ENCODE measurements at regions not wholly inside any gene's neighbourhood (a gene's known extent, or its start where the extent isn't known, plus 50 kb on each side); places are given as distances from the start of the nearest gene placed in this dataset.

GRCh38 chrX:69297506-69297905 is 132.3 kb upstream of the PJA1 start:
- no peak for DNase-seq
- H3K27me3 ChIP-seq, result no peaks in the 10 kb centered on the region
- H3K9ac ChIP-seq (ENCODE audit: low read depth in 2 of 2, low read length in 2 of 2), result no peak overlapping the region
- intact Hi-C loops (cut with DNase I), result no loop called here
- no peak overlapping the region for H3K4me3 ChIP-seq
- H3K9me3 ChIP-seq, result no peaks in the 10 kb centered on the region
- no peaks in the 10 kb centered on the region for H3K36me3 ChIP-seq
- H3K4me1 ChIP-seq, result no peaks in the 10 kb centered on the region
- no peak overlapping the region for H3K27ac ChIP-seq
- TF ChIP-seq CTCF (IDR thresholded peaks at IDR 0.05), result no peak

GRCh38 chrX:69293776-69294601 is 128.7 kb upstream of the PJA1 start:
- intact Hi-C loops (cut with DNase I), result no loop called here
- DNase-seq, result no peak
- H3K9me3 ChIP-seq, result no peaks in the 10 kb centered on the region
- H3K4me1 ChIP-seq, result no peaks in the 10 kb centered on the region
- H3K27me3 ChIP-seq, result no peaks in the 10 kb centered on the region
- H3K27ac ChIP-seq, result no peak overlapping the region
- H3K9ac ChIP-seq (ENCODE audit: low read depth in 2 of 2, low read length in 2 of 2), result no peak overlapping the region
- no peak overlapping the region for H3K4me3 ChIP-seq
- no peaks in the 10 kb centered on the region for H3K36me3 ChIP-seq
- no peak for TF ChIP-seq CTCF (IDR thresholded peaks at IDR 0.05)

GRCh38 chrX:69291116-69291515 is 125.9 kb upstream of the PJA1 start:
- intact Hi-C loops (cut with DNase I), result no loop called here
- Histone ChIP-seq H3K36me3 (no peaks in the 10 kb centered on the region), H3K27ac (no peak overlapping the region), H3K4me1 (no peaks in the 10 kb centered on the region), H3K9me3 (no peaks in the 10 kb centered on the region), H3K27me3 (no peaks in the 10 kb centered on the region), H3K4me3 (no peak overlapping the region), H3K9ac (ENCODE audit: low read depth in 2 of 2, low read length in 2 of 2) (no peak overlapping the region)
- no peak for DNase-seq
- TF ChIP-seq CTCF (IDR thresholded peaks at IDR 0.05), result no peak

- Histone ChIP-seq H3K27me3 (no peaks in the 10 kb centered on the region), H3K4me3 (no peak overlapping the region), H3K36me3 (no peaks in the 10 kb centered on the region)
These were observed 125.0 kb upstream of the PJA1 start for GRCh38 chrX:69290292-69290691.

GRCh38 chrX:69289793-69290123 is 124.5 kb upstream of the PJA1 start:
- intact Hi-C loops (cut with DNase I), result loop anchor here (10.0 kb wide), 2 partner anchors 155 to 555 kb away; no protein-coding TSS in a partner anchor
- no peak overlapping the region for H3K27ac ChIP-seq
- no peak overlapping the region for H3K9ac ChIP-seq (ENCODE audit: low read depth in 2 of 2, low read length in 2 of 2)
- no peak for TF ChIP-seq CTCF (IDR thresholded peaks at IDR 0.05)
- H3K9me3 ChIP-seq, result no peaks in the 10 kb centered on the region
- DNase-seq, result no peak
- H3K36me3 ChIP-seq, result no peaks in the 10 kb centered on the region
- H3K4me1 ChIP-seq, result no peaks in the 10 kb centered on the region
- H3K27me3 ChIP-seq, result no peaks in the 10 kb centered on the region
- no peak overlapping the region for H3K4me3 ChIP-seq

More at GRCh38 chrX:69290292-69290691, 125.0 kb upstream of the PJA1 start:
- H3K27ac ChIP-seq, result no peak overlapping the region
- no peak for TF ChIP-seq CTCF (IDR thresholded peaks at IDR 0.05)
- DNase-seq, result no peak
- no peak overlapping the region for H3K9ac ChIP-seq (ENCODE audit: low read depth in 2 of 2, low read length in 2 of 2)
- no peaks in the 10 kb centered on the region for H3K4me1 ChIP-seq
- intact Hi-C loops (cut with DNase I), result no loop called here
- no peaks in the 10 kb centered on the region for H3K9me3 ChIP-seq

Data from colonic mucosa (tissue), 4 donors.